K562 (cell line): ENCODE measurements at regions not wholly inside any gene's neighbourhood (a gene's known extent, or its start where the extent isn't known, plus 50 kb on each side); places are given as distances from the start of the nearest gene placed in this dataset.

Experiments used
- ATAC-seq: fragments of 200-7000 bp; cut with Tn5 transposase; 3 replicates; pipeline ENCODE4 v1.9.1; 2020; ENCODE audit warnings: moderate library complexity
- BruUV-seq: library from RNA; stranded (reverse); fragments of 400-500 nt; replicated peaks from 2 replicates; lab custom pipeline; 2021; lab: Mats Ljungman, UMichigan
- CTCF ChIA-PET: fragments of 300-600 bp; formaldehyde crosslinking; extraction: SDS; loops from one replicate; lab custom pipeline; 2021; ENCODE audit warnings: low intra/inter-chr PET ratio; lab: Yijun Ruan, JAX
- POLR2A ChIA-PET: fragments of 300-600, 350-650 bp; sonication (Branson Sonifier 250); formaldehyde crosslinking; extraction: SDS; loops from one replicate; lab custom pipeline; 2021; ENCODE audit warnings: antibody characterized with exemption, inconsistent platforms; lab: Yijun Ruan, JAX
- DNase-seq, 4 experiments: peaks; one replicate each; pipeline versions ENCODE4 v3.0.0 to v3.0.0-alpha.2; 2011 to 2018; ENCODE audit warnings: low spot score in 3 of 4, mixed read lengths in 3 of 4; ENCODE audit errors: extremely low read depth in 1 of 4
- FAIRE-seq: peaks from 2 replicates; lab custom pipeline; 2011; peaks lifted over from hg19 to GRCh38; lab: Jason Lieb, UNC
- H2AFZ ChIP-seq: 2 replicates; pipeline ENCODE4 v1.6.0; 2011; ENCODE audit warnings: low read depth, low read length, control low read depth, inconsistent platforms
- H3K27ac ChIP-seq: fragments of 200-600 bp; 3 replicates; pipeline ENCODE4 v1.8.0; 2011; ENCODE audit warnings: low read depth, mild to moderate bottlenecking, control low read depth, inconsistent platforms, low read length, moderate library complexity, mixed read lengths; ENCODE audit errors: extremely low read depth
- H3K27me3 ChIP-seq, 2 experiments: fragments of 300-600 bp in 1 of 2; 2 replicates in 1 of 2; 3 replicates in 1 of 2; pipeline versions ENCODE4 v1.6.0 to v1.8.0; 2011; ENCODE audit warnings: inconsistent platforms in 2 of 2, low read length in 2 of 2, mild to moderate bottlenecking in 1 of 2, mixed read lengths in 1 of 2, moderate library complexity in 1 of 2; ENCODE audit not compliant: control insufficient read depth in 2 of 2, insufficient read depth in 2 of 2
- H3K36me3 ChIP-seq: fragments of 300-600 bp; 3 replicates; pipeline ENCODE4 v1.8.0; 2011; ENCODE audit warnings: mild to moderate bottlenecking, low read length, inconsistent platforms; ENCODE audit not compliant: control insufficient read depth, insufficient read depth
- H3K4me1 ChIP-seq, 2 experiments: fragments of 200-600 bp in 1 of 2; replicated peaks in 1 of 2; 2 replicates in 1 of 2; 3 replicates in 1 of 2; pipeline versions ENCODE4 v1.5.1 to v1.8.0; 2011; ENCODE audit warnings: inconsistent platforms in 2 of 2, low read length in 2 of 2, mild to moderate bottlenecking in 1 of 2, mixed read lengths in 1 of 2, moderate library complexity in 1 of 2; ENCODE audit not compliant: control insufficient read depth in 2 of 2, insufficient read depth in 2 of 2
- H3K4me2 ChIP-seq: 2 replicates; pipeline ENCODE4 v1.6.1; 2011; ENCODE audit warnings: low read length, control low read depth, inconsistent platforms, mixed read lengths; ENCODE audit not compliant: insufficient read depth
- H3K4me3 ChIP-seq: fragments of 200-600 bp; sonication (generic), shearing (Covaris generic); 2 replicates; pipeline ENCODE4 v1.5.1; 2016; ENCODE audit warnings: control low read depth, inconsistent platforms
- H3K79me2 ChIP-seq: fragments of 200-600 bp; 3 replicates; pipeline ENCODE4 v1.8.0; 2011; ENCODE audit warnings: low read length, inconsistent platforms; ENCODE audit not compliant: control insufficient read depth, insufficient read depth
- H3K9ac ChIP-seq, 2 experiments: 2 replicates each; pipeline versions ENCODE4 v1.6.0 to v1.6.1; 2011; ENCODE audit warnings: low read depth in 2 of 2, low read length in 2 of 2, control low read depth in 1 of 2, inconsistent platforms in 1 of 2, mild to moderate bottlenecking in 1 of 2, mixed read lengths in 1 of 2; ENCODE audit not compliant: insufficient read depth in 1 of 2
- H3K9me1 ChIP-seq: one replicate; pipeline ENCODE4 v1.6.0; 2011; ENCODE audit warnings: inconsistent platforms, mild to moderate bottlenecking, low read length, moderate library complexity; ENCODE audit not compliant: control insufficient read depth, insufficient read depth
- H3K9me3 ChIP-seq: replicated peaks from 2 replicates; pipeline ENCODE4 v1.5.1; 2011; ENCODE audit warnings: low read depth, low read length, inconsistent platforms; ENCODE audit not compliant: control insufficient read depth, insufficient read depth
- H4K20me1 ChIP-seq: replicated peaks from 2 replicates; pipeline ENCODE4 v1.6.1; 2011; ENCODE audit warnings: low read length, inconsistent platforms, mixed read lengths; ENCODE audit not compliant: control insufficient read depth, insufficient read depth
- ETS2 ChIP-seq: IDR thresholded peaks from 2 replicates; pipeline ENCODE4 v1.6.1; 2016; ENCODE audit warnings: borderline replicate concordance, missing genetic modification characterization, mild to moderate bottlenecking, moderate library complexity, missing compliant biosample characterization; ENCODE audit not compliant: poor library complexity, severe bottlenecking
- MCM5 ChIP-seq: fragments of 450-650 bp; IDR thresholded peaks from 2 replicates; pipeline ENCODE4 v1.6.1; 2016; ENCODE audit warnings: low read depth
- SPI1 ChIP-seq: IDR thresholded peaks from 2 replicates; pipeline ENCODE4 v1.6.1; 2011; ENCODE audit warnings: low read depth, low read length, control low read depth, borderline replicate concordance
- ZFPM2 ChIP-seq: fragments of 250-450 bp; sonication (Bioruptor Pico); IDR thresholded peaks from 2 replicates; pipeline ENCODE4 v1.5.1; 2022; ENCODE audit warnings: mild to moderate bottlenecking
- ZNF143 ChIP-seq: sonication (generic); formaldehyde crosslinking; IDR thresholded peaks from 2 replicates; pipeline ENCODE4 v1.9.0; 2022; ENCODE audit warnings: mild to moderate bottlenecking, missing genetic modification reagents
- ZNF431 ChIP-seq: sonication (generic); formaldehyde crosslinking; IDR thresholded peaks from 2 replicates; pipeline ENCODE4 v1.8.0; 2022; ENCODE audit warnings: mild to moderate bottlenecking, missing genetic modification reagents
- ZNF584 ChIP-seq: fragments of 200-800 bp; sonication (Bioruptor generic); IDR thresholded peaks from 2 replicates; pipeline ENCODE4 v1.6.1; 2016; ENCODE audit warnings: low read depth, mild to moderate bottlenecking, missing genetic modification characterization, missing compliant biosample characterization
- WGBS: fragments of 100-300 bp; shearing (Covaris generic); methylation state at CpG from one replicate; pipeline ENCODE4 v1.1.6; 2016; ENCODE audit warnings: low coverage, mixed read lengths; ENCODE audit not compliant: insufficient coverage; ENCODE audit errors: missing lambda C conversion rate; 5-methylcytosine and 5-hydroxymethylcytosine counted together
- in situ Hi-C: fragments of 300-500 bp; cut with MboI; formaldehyde crosslinking; loops from 4 replicates; pipeline ENCODE4 v1.15.0; 2018; ENCODE audit warnings: inconsistent platforms, mixed read lengths
- intact Hi-C: fragments of 100-400 bp; cut with micrococcal nuclease; formaldehyde crosslinking; loops from 2 replicates; pipeline ENCODE4 v1.14.2; 2022
- TF ChIP-seq, protein P1 (sequence below): sonication (generic); formaldehyde crosslinking; IDR thresholded peaks from 2 replicates; pipeline ENCODE4 v1.8.0; 2022; ENCODE audit warnings: mild to moderate bottlenecking, missing genetic modification reagents
- TF ChIP-seq, protein P2 (sequence below): fragments of 250-450 bp; sonication (Bioruptor Pico); IDR thresholded peaks from 2 replicates; pipeline ENCODE4 v1.4.0; 2020; ENCODE audit warnings: mild to moderate bottlenecking, moderate library complexity
- TF ChIP-seq, protein P3 (sequence below): sonication (generic); formaldehyde crosslinking; IDR thresholded peaks from 2 replicates; pipeline ENCODE4 v1.8.0; 2022; ENCODE audit warnings: mild to moderate bottlenecking, missing genetic modification reagents

DNA sequence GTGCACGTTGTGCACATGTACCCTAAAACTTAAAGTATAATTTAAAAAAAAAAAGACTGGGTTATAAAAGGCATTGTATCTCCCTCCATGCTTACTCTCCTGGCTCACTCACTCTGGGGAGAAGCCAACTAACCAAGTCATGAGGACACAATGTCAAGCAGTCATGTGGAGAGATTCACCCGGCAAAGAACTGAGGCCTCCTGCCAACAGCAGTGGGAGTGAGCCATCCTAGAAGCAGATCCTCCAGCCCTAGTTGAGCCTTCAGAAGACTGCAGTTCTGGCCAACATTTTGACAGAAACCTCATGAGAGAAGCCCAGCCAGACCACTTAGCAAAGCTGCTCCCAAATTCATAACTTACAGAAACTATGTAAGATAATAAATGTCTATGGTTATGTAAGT lies 521.7 kb upstream of the FZD8 start:
- H3K27me3 ChIP-seq = no peaks in the 10 kb centered on the region
- H3K9me1 ChIP-seq = no peaks in the 10 kb centered on the region
- H3K27ac ChIP-seq = no peak overlapping the region
- no peaks in the 10 kb centered on the region for H3K79me2 ChIP-seq
- DNase-seq (no peak), ATAC-seq (no peak), FAIRE-seq (no peak)
- CTCF ChIA-PET = no interaction called here
- no peaks in the 10 kb centered on the region for H3K36me3 ChIP-seq
- H3K9me3 ChIP-seq = no peaks in the 10 kb centered on the region
- no peak overlapping the region for H3K9ac ChIP-seq
- H2AFZ ChIP-seq = no peak overlapping the region
- intact Hi-C loops = no loop called here
- TF ChIP-seq ZNF431 (CRISPR knock-in tag) (no peak), MCM5 (no peak), ZFPM2 (CRISPR knock-in tag) (no peak), SPI1 (no peak), ETS2 (tag) (no peak), ZNF584 (CRISPR knock-in tag) (no peak), ZNF143 (CRISPR knock-in tag) (no peak)
- TF ChIP-seq, protein P1, sequence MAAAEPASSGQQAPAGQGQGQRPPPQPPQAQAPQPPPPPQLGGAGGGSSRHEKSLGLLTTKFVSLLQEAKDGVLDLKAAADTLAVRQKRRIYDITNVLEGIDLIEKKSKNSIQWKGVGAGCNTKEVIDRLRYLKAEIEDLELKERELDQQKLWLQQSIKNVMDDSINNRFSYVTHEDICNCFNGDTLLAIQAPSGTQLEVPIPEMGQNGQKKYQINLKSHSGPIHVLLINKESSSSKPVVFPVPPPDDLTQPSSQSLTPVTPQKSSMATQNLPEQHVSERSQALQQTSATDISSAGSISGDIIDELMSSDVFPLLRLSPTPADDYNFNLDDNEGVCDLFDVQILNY (CRISPR knock-in tag) = no peak
- TF ChIP-seq, protein P2, sequence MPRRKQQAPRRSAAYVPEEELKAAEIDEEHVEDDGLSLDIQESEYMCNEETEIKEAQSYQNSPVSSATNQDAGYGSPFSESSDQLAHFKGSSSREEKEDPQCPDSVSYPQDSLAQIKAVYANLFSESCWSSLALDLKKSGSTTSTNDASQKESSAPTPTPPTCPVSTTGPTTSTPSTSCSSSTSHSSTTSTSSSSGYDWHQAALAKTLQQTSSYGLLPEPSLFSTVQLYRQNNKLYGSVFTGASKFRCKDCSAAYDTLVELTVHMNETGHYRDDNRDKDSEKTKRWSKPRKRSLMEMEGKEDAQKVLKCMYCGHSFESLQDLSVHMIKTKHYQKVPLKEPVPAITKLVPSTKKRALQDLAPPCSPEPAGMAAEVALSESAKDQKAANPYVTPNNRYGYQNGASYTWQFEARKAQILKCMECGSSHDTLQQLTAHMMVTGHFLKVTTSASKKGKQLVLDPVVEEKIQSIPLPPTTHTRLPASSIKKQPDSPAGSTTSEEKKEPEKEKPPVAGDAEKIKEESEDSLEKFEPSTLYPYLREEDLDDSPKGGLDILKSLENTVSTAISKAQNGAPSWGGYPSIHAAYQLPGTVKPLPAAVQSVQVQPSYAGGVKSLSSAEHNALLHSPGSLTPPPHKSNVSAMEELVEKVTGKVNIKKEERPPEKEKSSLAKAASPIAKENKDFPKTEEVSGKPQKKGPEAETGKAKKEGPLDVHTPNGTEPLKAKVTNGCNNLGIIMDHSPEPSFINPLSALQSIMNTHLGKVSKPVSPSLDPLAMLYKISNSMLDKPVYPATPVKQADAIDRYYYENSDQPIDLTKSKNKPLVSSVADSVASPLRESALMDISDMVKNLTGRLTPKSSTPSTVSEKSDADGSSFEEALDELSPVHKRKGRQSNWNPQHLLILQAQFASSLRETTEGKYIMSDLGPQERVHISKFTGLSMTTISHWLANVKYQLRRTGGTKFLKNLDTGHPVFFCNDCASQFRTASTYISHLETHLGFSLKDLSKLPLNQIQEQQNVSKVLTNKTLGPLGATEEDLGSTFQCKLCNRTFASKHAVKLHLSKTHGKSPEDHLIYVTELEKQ = no peak
- TF ChIP-seq, protein P3, sequence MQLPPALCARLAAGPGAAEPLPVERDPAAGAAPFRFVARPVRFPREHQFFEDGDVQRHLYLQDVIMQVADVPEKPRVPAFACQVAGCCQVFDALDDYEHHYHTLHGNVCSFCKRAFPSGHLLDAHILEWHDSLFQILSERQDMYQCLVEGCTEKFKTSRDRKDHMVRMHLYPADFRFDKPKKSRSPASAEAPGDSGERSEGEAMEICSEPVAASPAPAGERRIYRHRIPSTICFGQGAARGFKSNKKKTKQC (CRISPR knock-in tag) = no peak
- in situ Hi-C loops = no loop called here
- H3K4me3 ChIP-seq = no peak overlapping the region
- BruUV-seq = no TSS peak
- POLR2A ChIA-PET = no interaction called here
- no peak overlapping the region for H3K4me2 ChIP-seq
- H3K4me1 ChIP-seq = no peaks in the 10 kb centered on the region
- WGBS = 0% methylated on average over 2 of the region's 2 CpGs
- H4K20me1 ChIP-seq = no peaks in the 10 kb centered on the region
